22Rv1 (cell line): ENCODE measurements at regions not wholly inside any gene's neighbourhood (a gene's known extent, or its start where the extent isn't known, plus 50 kb on each side); places are given as distances from the start of the nearest gene placed in this dataset.

ENCODE experiments used
- ZFX ChIP-seq: fragments of 450-650 bp; IDR thresholded peaks from 2 replicates; pipeline ENCODE4 v1.6.1; 2017; ENCODE audit warnings: antibody characterized with exemption, borderline replicate concordance
- TF ChIP-seq, protein P1 (sequence below): fragments of 450-650 bp; IDR thresholded peaks from 2 replicates; pipeline ENCODE4 v1.5.1; 2017; ENCODE audit warnings: mild to moderate bottlenecking

GRCh38 chr7:155878250-155878649 lies 66.0 kb upstream of the SHH start:
- TF ChIP-seq, protein P1, sequence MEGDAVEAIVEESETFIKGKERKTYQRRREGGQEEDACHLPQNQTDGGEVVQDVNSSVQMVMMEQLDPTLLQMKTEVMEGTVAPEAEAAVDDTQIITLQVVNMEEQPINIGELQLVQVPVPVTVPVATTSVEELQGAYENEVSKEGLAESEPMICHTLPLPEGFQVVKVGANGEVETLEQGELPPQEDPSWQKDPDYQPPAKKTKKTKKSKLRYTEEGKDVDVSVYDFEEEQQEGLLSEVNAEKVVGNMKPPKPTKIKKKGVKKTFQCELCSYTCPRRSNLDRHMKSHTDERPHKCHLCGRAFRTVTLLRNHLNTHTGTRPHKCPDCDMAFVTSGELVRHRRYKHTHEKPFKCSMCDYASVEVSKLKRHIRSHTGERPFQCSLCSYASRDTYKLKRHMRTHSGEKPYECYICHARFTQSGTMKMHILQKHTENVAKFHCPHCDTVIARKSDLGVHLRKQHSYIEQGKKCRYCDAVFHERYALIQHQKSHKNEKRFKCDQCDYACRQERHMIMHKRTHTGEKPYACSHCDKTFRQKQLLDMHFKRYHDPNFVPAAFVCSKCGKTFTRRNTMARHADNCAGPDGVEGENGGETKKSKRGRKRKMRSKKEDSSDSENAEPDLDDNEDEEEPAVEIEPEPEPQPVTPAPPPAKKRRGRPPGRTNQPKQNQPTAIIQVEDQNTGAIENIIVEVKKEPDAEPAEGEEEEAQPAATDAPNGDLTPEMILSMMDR = no peak
- TF ChIP-seq ZFX = no peak
